ENCODE measurements at regions not wholly inside any gene's neighbourhood (a gene's known extent, or its start where the extent isn't known, plus 50 kb on each side); places are given as distances from the start of the nearest gene placed in this dataset.
A peak's percentile ranks its signal among the peaks of the same experiment; 100 is the strongest.

GRCh38 chr2:123512547-123512946 is 512.5 kb upstream of the CNTNAP5 start:
- Histone ChIP-seq H3K27ac (ENCODE audit: low read length, poor library complexity, severe bottlenecking) (no peak overlapping the region), H4K91ac (ENCODE audit: low read length) (no peak overlapping the region), H2BK12ac (ENCODE audit: low read length in 2 of 2) (no peak overlapping the region), H2AK5ac (ENCODE audit: low read length, severe bottlenecking) (no peak overlapping the region), H2BK15ac (ENCODE audit: low read depth, poor library complexity, severe bottlenecking) (no peak overlapping the region), H3K23ac (ENCODE audit: low read length in 2 of 2) (no peak overlapping the region), H3K79me1 (replicated peaks; ENCODE audit: low read length, poor library complexity, severe bottlenecking) (no peaks in the 10 kb centered on the region), H3K4me1 (ENCODE audit: control insufficient read depth, insufficient read depth, low read depth, low read length) (no peaks in the 10 kb centered on the region), H3K27me3 (ENCODE audit: control insufficient read depth in 1 of 2, insufficient read depth in 1 of 2, low read length in 2 of 2) (no peaks in the 10 kb centered on the region), H2BK5ac (ENCODE audit: low read depth, low read length, poor library complexity, severe bottlenecking) (no peak overlapping the region), H3K9me3 (ENCODE audit: control insufficient read depth, low read length) (no peaks in the 10 kb centered on the region), H3K4me3 (ENCODE audit: insufficient read depth in 1 of 2, low read depth in 1 of 2, low read length in 2 of 2) (no peak overlapping the region), H3K36me3 (ENCODE audit: control insufficient read depth in 1 of 2, insufficient read depth in 2 of 2, low read depth in 1 of 2, low read length in 2 of 2) (no peaks in the 10 kb centered on the region), H3K4ac (ENCODE audit: low read depth in 1 of 2, low read length in 2 of 2) (no peak overlapping the region), H3K18ac (ENCODE audit: low read depth in 1 of 2, low read length in 2 of 2) (no peak overlapping the region), H3K9ac (ENCODE audit: low read length) (peak overlapping the region; percentile 28), H3K4me2 (ENCODE audit: low read length, poor library complexity, severe bottlenecking) (no peak overlapping the region), H4K8ac (ENCODE audit: low read length) (no peak overlapping the region), H2BK120ac (ENCODE audit: low read depth, low read length) (no peak overlapping the region), H3K14ac (ENCODE audit: low read length in 2 of 2) (no peak overlapping the region), H2AFZ (ENCODE audit: low read depth, low read length) (no peak overlapping the region)
- no peak for DNase-seq
- WGBS, result 74% methylated on average over 7 of the region's 7 CpGs

- peak overlapping the region; percentile 28 for H3K9ac ChIP-seq (ENCODE audit: low read length)
- no peak overlapping the region for H2BK120ac ChIP-seq (ENCODE audit: low read depth, low read length)
- no peak overlapping the region for H2BK12ac ChIP-seq (ENCODE audit: low read length in 2 of 2)
- H3K14ac ChIP-seq (ENCODE audit: low read length in 2 of 2), result no peak overlapping the region
- H4K8ac ChIP-seq (ENCODE audit: low read length), result no peak overlapping the region
- WGBS, result 0% methylated on average over 1 of the region's 1 CpG
- H3K4me2 ChIP-seq (ENCODE audit: low read length, poor library complexity, severe bottlenecking), result no peak overlapping the region
- H3K23ac ChIP-seq (ENCODE audit: low read length in 2 of 2), result no peak overlapping the region
- no peak overlapping the region for H3K27ac ChIP-seq (ENCODE audit: low read length, poor library complexity, severe bottlenecking)
- peak; percentile 34 for DNase-seq
- H2BK5ac ChIP-seq (ENCODE audit: low read depth, low read length, poor library complexity, severe bottlenecking), result no peak overlapping the region
- no peaks in the 10 kb centered on the region for H3K4me1 ChIP-seq (ENCODE audit: control insufficient read depth, insufficient read depth, low read depth, low read length)
- no peak overlapping the region for H3K18ac ChIP-seq (ENCODE audit: low read depth in 1 of 2, low read length in 2 of 2)
- H3K27me3 ChIP-seq (ENCODE audit: control insufficient read depth in 1 of 2, insufficient read depth in 1 of 2, low read length in 2 of 2), result no peaks in the 10 kb centered on the region
- H3K79me1 ChIP-seq (replicated peaks; ENCODE audit: low read length, poor library complexity, severe bottlenecking), result no peaks in the 10 kb centered on the region
- H3K4me3 ChIP-seq (ENCODE audit: insufficient read depth in 1 of 2, low read depth in 1 of 2, low read length in 2 of 2), result no peak overlapping the region
- no peak overlapping the region for H4K91ac ChIP-seq (ENCODE audit: low read length)
- H3K4ac ChIP-seq (ENCODE audit: low read depth in 1 of 2, low read length in 2 of 2), result no peak overlapping the region
- H2AK5ac ChIP-seq (ENCODE audit: low read length, severe bottlenecking), result no peak overlapping the region
- H3K36me3 ChIP-seq (ENCODE audit: control insufficient read depth in 1 of 2, insufficient read depth in 2 of 2, low read depth in 1 of 2, low read length in 2 of 2), result no peaks in the 10 kb centered on the region
- no peak overlapping the region for H2BK15ac ChIP-seq (ENCODE audit: low read depth, poor library complexity, severe bottlenecking)
- no peaks in the 10 kb centered on the region for H3K9me3 ChIP-seq (ENCODE audit: control insufficient read depth, low read length)
- no peak overlapping the region for H2AFZ ChIP-seq (ENCODE audit: low read depth, low read length)
Observed at GRCh38 chr2:123513351-123513750, 511.7 kb upstream of the CNTNAP5 start.

GRCh38 chr2:123514613-123515207 is 510.4 kb upstream of the CNTNAP5 start:
- no peaks in the 10 kb centered on the region for H3K27me3 ChIP-seq (ENCODE audit: control insufficient read depth in 1 of 2, insufficient read depth in 1 of 2, low read length in 2 of 2)
- no peak overlapping the region for H4K8ac ChIP-seq (ENCODE audit: low read length)
- no peak overlapping the region for H2AK5ac ChIP-seq (ENCODE audit: low read length, severe bottlenecking)
- no peak overlapping the region for H2BK15ac ChIP-seq (ENCODE audit: low read depth, poor library complexity, severe bottlenecking)
- H3K4me2 ChIP-seq (ENCODE audit: low read length, poor library complexity, severe bottlenecking), result no peak overlapping the region
- H3K9ac ChIP-seq (ENCODE audit: low read length), result no peak overlapping the region
- no peak overlapping the region for H3K18ac ChIP-seq (ENCODE audit: low read depth in 1 of 2, low read length in 2 of 2)
- no peak overlapping the region for H2BK12ac ChIP-seq (ENCODE audit: low read length in 2 of 2)
- no peak overlapping the region for H2BK5ac ChIP-seq (ENCODE audit: low read depth, low read length, poor library complexity, severe bottlenecking)
- H4K91ac ChIP-seq (ENCODE audit: low read length), result no peak overlapping the region
- no peak overlapping the region for H3K27ac ChIP-seq (ENCODE audit: low read length, poor library complexity, severe bottlenecking)
- H3K4me1 ChIP-seq (ENCODE audit: control insufficient read depth, insufficient read depth, low read depth, low read length), result no peaks in the 10 kb centered on the region
- H3K79me1 ChIP-seq (replicated peaks; ENCODE audit: low read length, poor library complexity, severe bottlenecking), result no peaks in the 10 kb centered on the region
- no peak overlapping the region for H3K14ac ChIP-seq (ENCODE audit: low read length in 2 of 2)
- H3K9me3 ChIP-seq (ENCODE audit: control insufficient read depth, low read length), result no peaks in the 10 kb centered on the region
- H2BK120ac ChIP-seq (ENCODE audit: low read depth, low read length), result no peak overlapping the region
- no peak overlapping the region for H3K4me3 ChIP-seq (ENCODE audit: insufficient read depth in 1 of 2, low read depth in 1 of 2, low read length in 2 of 2)
- no peak overlapping the region for H2AFZ ChIP-seq (ENCODE audit: low read depth, low read length)
- no peak overlapping the region for H3K4ac ChIP-seq (ENCODE audit: low read depth in 1 of 2, low read length in 2 of 2)
- DNase-seq, result no peak
- H3K23ac ChIP-seq (ENCODE audit: low read length in 2 of 2), result no peak overlapping the region
- H3K36me3 ChIP-seq (ENCODE audit: control insufficient read depth in 1 of 2, insufficient read depth in 2 of 2, low read depth in 1 of 2, low read length in 2 of 2), result no peaks in the 10 kb centered on the region
- 91% methylated on average over 9 of the region's 9 CpGs for WGBS

- Histone ChIP-seq H3K27ac (ENCODE audit: low read length, poor library complexity, severe bottlenecking) (no peak overlapping the region), H3K27me3 (ENCODE audit: control insufficient read depth in 1 of 2, insufficient read depth in 1 of 2, low read length in 2 of 2) (no peaks in the 10 kb centered on the region), H3K18ac (ENCODE audit: low read depth in 1 of 2, low read length in 2 of 2) (no peak overlapping the region), H3K9ac (ENCODE audit: low read length) (peak overlapping the region; percentile 46), H2BK5ac (ENCODE audit: low read depth, low read length, poor library complexity, severe bottlenecking) (no peak overlapping the region), H2BK12ac (ENCODE audit: low read length in 2 of 2) (no peak overlapping the region), H3K14ac (ENCODE audit: low read length in 2 of 2) (no peak overlapping the region), H3K4me3 (ENCODE audit: insufficient read depth in 1 of 2, low read depth in 1 of 2, low read length in 2 of 2) (peak overlapping the region in 1 of 2 experiments; percentile 33), H3K4me1 (ENCODE audit: control insufficient read depth, insufficient read depth, low read depth, low read length) (no peaks in the 10 kb centered on the region), H3K4ac (ENCODE audit: low read depth in 1 of 2, low read length in 2 of 2) (no peak overlapping the region), H3K36me3 (ENCODE audit: control insufficient read depth in 1 of 2, insufficient read depth in 2 of 2, low read depth in 1 of 2, low read length in 2 of 2) (no peaks in the 10 kb centered on the region), H3K23ac (ENCODE audit: low read length in 2 of 2) (no peak overlapping the region), H2BK15ac (ENCODE audit: low read depth, poor library complexity, severe bottlenecking) (no peak overlapping the region), H3K79me1 (replicated peaks; ENCODE audit: low read length, poor library complexity, severe bottlenecking) (no peaks in the 10 kb centered on the region), H2AFZ (ENCODE audit: low read depth, low read length) (no peak overlapping the region), H3K9me3 (ENCODE audit: control insufficient read depth, low read length) (no peaks in the 10 kb centered on the region), H3K4me2 (ENCODE audit: low read length, poor library complexity, severe bottlenecking) (no peak overlapping the region), H2BK120ac (ENCODE audit: low read depth, low read length) (no peak overlapping the region), H4K91ac (ENCODE audit: low read length) (no peak overlapping the region), H4K8ac (ENCODE audit: low read length) (no peak overlapping the region), H2AK5ac (ENCODE audit: low read length, severe bottlenecking) (no peak overlapping the region)
- no peak for DNase-seq
- WGBS, result 87% methylated on average over 3 of the region's 3 CpGs
Observed at GRCh38 chr2:123518367-123518766, 506.7 kb upstream of the CNTNAP5 start.
